Panc1 (cell line): ENCODE measurements at regions not wholly inside any gene's neighbourhood (a gene's known extent, or its start where the extent isn't known, plus 50 kb on each side); places are given as distances from the start of the nearest gene placed in this dataset.

Experiments
- POLR2AphosphoS5 ChIP-seq: IDR thresholded peaks from 2 replicates; pipeline ENCODE4 v1.6.1; 2012; ENCODE audit warnings: mild to moderate bottlenecking, low read depth, low read length, moderate library complexity
- SIN3A ChIP-seq: IDR thresholded peaks from 2 replicates; pipeline ENCODE4 v1.6.1; 2012; ENCODE audit warnings: low read depth, mild to moderate bottlenecking, low read length, moderate library complexity, borderline replicate concordance; ENCODE audit not compliant: insufficient read depth
- TCF7L2 ChIP-seq: IDR thresholded peaks from 2 replicates; pipeline ENCODE4 v1.6.1; 2011; ENCODE audit warnings: mild to moderate bottlenecking, low read depth, low read length, inconsistent platforms
- TF ChIP-seq, protein P1 (sequence below): fragments of 450-650 bp; IDR thresholded peaks from 2 replicates; pipeline ENCODE4 v1.5.1; 2017; ENCODE audit warnings: mild to moderate bottlenecking
- TF ChIP-seq, protein P2 (sequence below), 2 experiments: IDR thresholded peaks; 2 replicates each; pipeline ENCODE4 v1.6.1; 2011 to 2012; ENCODE audit warnings: low read depth in 2 of 2, control low read depth in 1 of 2, low read length in 1 of 2, mild to moderate bottlenecking in 1 of 2, moderate library complexity in 1 of 2; ENCODE audit not compliant: insufficient read depth in 1 of 2

DNA sequence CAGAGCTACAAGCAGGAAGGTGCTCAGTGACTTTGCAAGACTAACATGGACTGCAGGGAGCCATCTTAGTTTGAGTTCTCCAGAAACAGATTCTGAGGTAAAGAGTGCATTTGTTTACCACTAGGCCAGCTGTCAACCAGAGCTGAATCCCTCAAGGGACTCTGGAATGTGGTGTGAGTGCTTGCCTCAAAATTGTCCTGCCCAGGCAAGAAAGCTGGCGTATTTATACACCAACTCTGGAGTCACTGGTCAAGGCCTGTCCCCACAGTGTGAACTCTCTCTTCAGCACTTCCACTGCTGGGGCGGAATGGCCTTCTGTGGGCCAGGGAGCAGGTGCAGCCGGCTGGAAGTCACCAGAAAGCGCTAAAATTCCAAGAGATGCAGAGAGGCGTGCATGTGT is 139.2 kb upstream of the TBCA start:
- TF ChIP-seq, protein P1, sequence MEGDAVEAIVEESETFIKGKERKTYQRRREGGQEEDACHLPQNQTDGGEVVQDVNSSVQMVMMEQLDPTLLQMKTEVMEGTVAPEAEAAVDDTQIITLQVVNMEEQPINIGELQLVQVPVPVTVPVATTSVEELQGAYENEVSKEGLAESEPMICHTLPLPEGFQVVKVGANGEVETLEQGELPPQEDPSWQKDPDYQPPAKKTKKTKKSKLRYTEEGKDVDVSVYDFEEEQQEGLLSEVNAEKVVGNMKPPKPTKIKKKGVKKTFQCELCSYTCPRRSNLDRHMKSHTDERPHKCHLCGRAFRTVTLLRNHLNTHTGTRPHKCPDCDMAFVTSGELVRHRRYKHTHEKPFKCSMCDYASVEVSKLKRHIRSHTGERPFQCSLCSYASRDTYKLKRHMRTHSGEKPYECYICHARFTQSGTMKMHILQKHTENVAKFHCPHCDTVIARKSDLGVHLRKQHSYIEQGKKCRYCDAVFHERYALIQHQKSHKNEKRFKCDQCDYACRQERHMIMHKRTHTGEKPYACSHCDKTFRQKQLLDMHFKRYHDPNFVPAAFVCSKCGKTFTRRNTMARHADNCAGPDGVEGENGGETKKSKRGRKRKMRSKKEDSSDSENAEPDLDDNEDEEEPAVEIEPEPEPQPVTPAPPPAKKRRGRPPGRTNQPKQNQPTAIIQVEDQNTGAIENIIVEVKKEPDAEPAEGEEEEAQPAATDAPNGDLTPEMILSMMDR, result no peak
- TF ChIP-seq SIN3A, result no peak
- no peak for TF ChIP-seq POLR2AphosphoS5
- TF ChIP-seq, protein P2, sequence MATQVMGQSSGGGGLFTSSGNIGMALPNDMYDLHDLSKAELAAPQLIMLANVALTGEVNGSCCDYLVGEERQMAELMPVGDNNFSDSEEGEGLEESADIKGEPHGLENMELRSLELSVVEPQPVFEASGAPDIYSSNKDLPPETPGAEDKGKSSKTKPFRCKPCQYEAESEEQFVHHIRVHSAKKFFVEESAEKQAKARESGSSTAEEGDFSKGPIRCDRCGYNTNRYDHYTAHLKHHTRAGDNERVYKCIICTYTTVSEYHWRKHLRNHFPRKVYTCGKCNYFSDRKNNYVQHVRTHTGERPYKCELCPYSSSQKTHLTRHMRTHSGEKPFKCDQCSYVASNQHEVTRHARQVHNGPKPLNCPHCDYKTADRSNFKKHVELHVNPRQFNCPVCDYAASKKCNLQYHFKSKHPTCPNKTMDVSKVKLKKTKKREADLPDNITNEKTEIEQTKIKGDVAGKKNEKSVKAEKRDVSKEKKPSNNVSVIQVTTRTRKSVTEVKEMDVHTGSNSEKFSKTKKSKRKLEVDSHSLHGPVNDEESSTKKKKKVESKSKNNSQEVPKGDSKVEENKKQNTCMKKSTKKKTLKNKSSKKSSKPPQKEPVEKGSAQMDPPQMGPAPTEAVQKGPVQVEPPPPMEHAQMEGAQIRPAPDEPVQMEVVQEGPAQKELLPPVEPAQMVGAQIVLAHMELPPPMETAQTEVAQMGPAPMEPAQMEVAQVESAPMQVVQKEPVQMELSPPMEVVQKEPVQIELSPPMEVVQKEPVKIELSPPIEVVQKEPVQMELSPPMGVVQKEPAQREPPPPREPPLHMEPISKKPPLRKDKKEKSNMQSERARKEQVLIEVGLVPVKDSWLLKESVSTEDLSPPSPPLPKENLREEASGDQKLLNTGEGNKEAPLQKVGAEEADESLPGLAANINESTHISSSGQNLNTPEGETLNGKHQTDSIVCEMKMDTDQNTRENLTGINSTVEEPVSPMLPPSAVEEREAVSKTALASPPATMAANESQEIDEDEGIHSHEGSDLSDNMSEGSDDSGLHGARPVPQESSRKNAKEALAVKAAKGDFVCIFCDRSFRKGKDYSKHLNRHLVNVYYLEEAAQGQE (IDR thresholded peaks at IDR 0.05; ENCODE audit: insufficient read depth in 1 of 2, low read depth in 2 of 2, low read length in 1 of 2), result no peak
- no peak for TF ChIP-seq TCF7L2
